ENCODE measurements at regions not wholly inside any gene's neighbourhood (a gene's known extent, or its start where the extent isn't known, plus 50 kb on each side); places are given as distances from the start of the nearest gene placed in this dataset.

- no peak for TF ChIP-seq CTCF (conservative IDR thresholded peaks at IDR 0.05)
- TF ChIP-seq ZFX (IDR thresholded peaks at IDR 0.05): no peak
These were observed 172.3 kb upstream of the TSC22D1 start for GRCh38 chr13:44748439-44748838.
